ENCODE measurements at regions not wholly inside any gene's neighbourhood (a gene's known extent, or its start where the extent isn't known, plus 50 kb on each side); places are given as distances from the start of the nearest gene placed in this dataset.

GRCh38 chr16:55052348-55052734 is 121.7 kb downstream of the IRX5 start:
- Histone ChIP-seq H3K27ac (ENCODE audit: low read depth, low read length) (no peak overlapping the region), H3K4me1 (ENCODE audit: control insufficient read depth, insufficient read depth, low read length) (no peaks in the 10 kb centered on the region), H3K36me3 (ENCODE audit: control insufficient read depth, insufficient read depth, low read length) (no peaks in the 10 kb centered on the region), H3K27me3 (ENCODE audit: control insufficient read depth, insufficient read depth, low read length, poor library complexity, severe bottlenecking) (peaks cover 24% of the 10 kb centered on the region), H3K9me3 (ENCODE audit: control insufficient read depth, low read length) (no peaks in the 10 kb centered on the region), H3K9ac (ENCODE audit: extremely low read depth, low read length, poor library complexity, severe bottlenecking) (no peak overlapping the region), H3K4me3 (ENCODE audit: low read length) (no peak overlapping the region)
- H3K36me3 Mint-ChIP-seq (ENCODE audit: low read depth): no peaks in the 10 kb centered on the region
- H3K4me1 Mint-ChIP-seq: peaks cover 4% of the 10 kb centered on the region
- 94% methylated on average over 1 of the region's 2 CpGs; no CpG with 5 or more reads in 1 of the 2 experiments for WGBS, 2 experiments (ENCODE audit: insufficient coverage in 1 of 2, insufficient read length in 1 of 2)
- TF ChIP-seq, protein P1, sequence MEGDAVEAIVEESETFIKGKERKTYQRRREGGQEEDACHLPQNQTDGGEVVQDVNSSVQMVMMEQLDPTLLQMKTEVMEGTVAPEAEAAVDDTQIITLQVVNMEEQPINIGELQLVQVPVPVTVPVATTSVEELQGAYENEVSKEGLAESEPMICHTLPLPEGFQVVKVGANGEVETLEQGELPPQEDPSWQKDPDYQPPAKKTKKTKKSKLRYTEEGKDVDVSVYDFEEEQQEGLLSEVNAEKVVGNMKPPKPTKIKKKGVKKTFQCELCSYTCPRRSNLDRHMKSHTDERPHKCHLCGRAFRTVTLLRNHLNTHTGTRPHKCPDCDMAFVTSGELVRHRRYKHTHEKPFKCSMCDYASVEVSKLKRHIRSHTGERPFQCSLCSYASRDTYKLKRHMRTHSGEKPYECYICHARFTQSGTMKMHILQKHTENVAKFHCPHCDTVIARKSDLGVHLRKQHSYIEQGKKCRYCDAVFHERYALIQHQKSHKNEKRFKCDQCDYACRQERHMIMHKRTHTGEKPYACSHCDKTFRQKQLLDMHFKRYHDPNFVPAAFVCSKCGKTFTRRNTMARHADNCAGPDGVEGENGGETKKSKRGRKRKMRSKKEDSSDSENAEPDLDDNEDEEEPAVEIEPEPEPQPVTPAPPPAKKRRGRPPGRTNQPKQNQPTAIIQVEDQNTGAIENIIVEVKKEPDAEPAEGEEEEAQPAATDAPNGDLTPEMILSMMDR (conservative IDR thresholded peaks at IDR 0.05): no peak
- no peak overlapping the region for H3K4me3 Mint-ChIP-seq
- no peak for DNase-seq
- no peak overlapping the region for H3K27ac Mint-ChIP-seq
- peaks cover 28% of the 10 kb centered on the region for H3K27me3 Mint-ChIP-seq (ENCODE audit: insufficient read depth)
- H3K9me3 Mint-ChIP-seq: peaks cover 7% of the 10 kb centered on the region

- H3K27ac Mint-ChIP-seq: no peak overlapping the region
- H3K4me1 Mint-ChIP-seq: peaks cover 5% of the 10 kb centered on the region
- WGBS, 2 experiments (ENCODE audit: insufficient coverage in 1 of 2, insufficient read length in 1 of 2): 87% methylated on average over 5 to 11 of the region's 11 CpGs
- TF ChIP-seq, protein P1 (conservative IDR thresholded peaks at IDR 0.05): no peak
- H3K4me3 ChIP-seq (ENCODE audit: low read length): no peak overlapping the region
- no peaks in the 10 kb centered on the region for H3K36me3 Mint-ChIP-seq (ENCODE audit: low read depth)
- peaks cover 7% of the 10 kb centered on the region for H3K9me3 Mint-ChIP-seq
- H3K27me3 Mint-ChIP-seq (ENCODE audit: insufficient read depth): peaks cover 33% of the 10 kb centered on the region
- DNase-seq: peak; percentile 30
- H3K9ac ChIP-seq (ENCODE audit: extremely low read depth, low read length, poor library complexity, severe bottlenecking): no peak overlapping the region
- no peaks in the 10 kb centered on the region for H3K4me1 ChIP-seq (ENCODE audit: control insufficient read depth, insufficient read depth, low read length)
- no peaks in the 10 kb centered on the region for H3K36me3 ChIP-seq (ENCODE audit: control insufficient read depth, insufficient read depth, low read length)
- peaks cover 29% of the 10 kb centered on the region for H3K27me3 ChIP-seq (ENCODE audit: control insufficient read depth, insufficient read depth, low read length, poor library complexity, severe bottlenecking)
- no peaks in the 10 kb centered on the region for H3K9me3 ChIP-seq (ENCODE audit: control insufficient read depth, low read length)
- no peak overlapping the region for H3K4me3 Mint-ChIP-seq
- no peak overlapping the region for H3K27ac ChIP-seq (ENCODE audit: low read depth, low read length)
Observed at GRCh38 chr16:55052741-55053415, 122.2 kb downstream of the IRX5 start.

DNA sequence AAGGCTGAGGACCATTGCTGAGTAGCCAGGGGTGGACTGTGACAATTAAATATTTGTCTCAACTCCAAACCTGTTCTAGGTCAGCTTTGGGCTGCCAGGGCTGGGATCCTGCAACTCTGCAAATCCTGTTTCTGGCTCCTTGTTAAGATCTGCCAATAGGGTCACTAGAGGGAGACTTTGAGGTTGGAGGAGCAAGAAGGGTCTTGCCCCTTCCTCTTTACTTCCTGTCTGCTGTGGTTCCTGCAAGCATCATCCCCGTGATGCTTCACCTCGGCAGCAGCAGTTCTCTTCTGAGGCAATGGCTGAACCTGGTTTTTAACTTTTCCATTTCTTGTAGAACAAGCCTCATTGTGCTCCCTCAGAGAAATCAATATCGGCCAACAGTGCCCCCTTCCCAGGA is 124.6 kb downstream of the IRX5 start:
- Mint-ChIP-seq H3K36me3 (ENCODE audit: low read depth) (no peaks in the 10 kb centered on the region), H3K27me3 (ENCODE audit: insufficient read depth) (peaks cover 50% of the 10 kb centered on the region), H3K27ac (no peak overlapping the region), H3K4me3 (no peak overlapping the region), H3K9me3 (peaks cover 7% of the 10 kb centered on the region), H3K4me1 (peaks cover 5% of the 10 kb centered on the region)
- no peak for DNase-seq
- Histone ChIP-seq H3K36me3 (ENCODE audit: control insufficient read depth, insufficient read depth, low read length) (no peaks in the 10 kb centered on the region), H3K27ac (ENCODE audit: low read depth, low read length) (no peak overlapping the region), H3K9me3 (ENCODE audit: control insufficient read depth, low read length) (no peaks in the 10 kb centered on the region), H3K9ac (ENCODE audit: extremely low read depth, low read length, poor library complexity, severe bottlenecking) (no peak overlapping the region), H3K4me3 (ENCODE audit: low read length) (no peak overlapping the region), H3K4me1 (ENCODE audit: control insufficient read depth, insufficient read depth, low read length) (no peaks in the 10 kb centered on the region), H3K27me3 (ENCODE audit: control insufficient read depth, insufficient read depth, low read length, poor library complexity, severe bottlenecking) (peaks cover 43% of the 10 kb centered on the region)
- TF ChIP-seq, protein P1 (conservative IDR thresholded peaks at IDR 0.05): peak; percentile 49
- WGBS, 2 experiments (ENCODE audit: insufficient coverage in 1 of 2, insufficient read length in 1 of 2): 92 to 100% methylated on average over 3 of the region's 3 CpGs
